ENCODE measurements at regions not wholly inside any gene's neighbourhood (a gene's known extent, or its start where the extent isn't known, plus 50 kb on each side); places are given as distances from the start of the nearest gene placed in this dataset.

DNA sequence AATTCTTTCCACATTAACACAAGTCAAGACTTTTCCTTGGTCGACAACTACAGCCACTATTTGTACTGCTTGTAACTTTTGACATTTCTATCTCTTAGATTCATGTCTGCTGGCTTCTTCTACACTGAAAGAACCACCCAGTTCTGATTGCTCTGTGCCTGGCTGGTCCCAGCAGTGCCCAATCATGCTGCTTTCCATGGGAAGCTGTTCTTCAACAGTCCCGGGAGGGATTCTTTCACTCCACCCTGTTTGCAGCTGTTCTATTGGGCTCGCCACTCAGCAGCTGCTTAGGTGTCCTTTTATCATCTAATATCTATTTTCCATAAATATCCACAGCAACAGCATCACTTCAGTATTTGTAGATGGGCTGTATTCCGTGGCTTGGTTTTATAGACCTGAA, 471.1 kb upstream of the SMIM21 start:
- intact Hi-C loops (cut with micrococcal nuclease): no loop called here
- Histone ChIP-seq H4K20me1 (ENCODE audit: insufficient read depth, low read length) (no peaks in the 10 kb centered on the region), H3K36me3 (replicated peaks in 1 of 2; ENCODE audit: control insufficient read depth in 1 of 2, insufficient read depth in 2 of 2, low read length in 2 of 2) (no peaks in the 10 kb centered on the region), H3K27ac (ENCODE audit: low read depth in 1 of 2, low read length in 2 of 2) (no peak overlapping the region), H3K4me3 (replicated peaks in 1 of 3; ENCODE audit: low read depth in 2 of 3, low read length in 3 of 3) (no peak overlapping the region), H2AFZ (ENCODE audit: insufficient read depth, low read depth, low read length, poor library complexity, severe bottlenecking) (no peak overlapping the region), H3K27me3 (ENCODE audit: control insufficient read depth in 2 of 2, insufficient read depth in 2 of 2, low read length in 2 of 2) (no peaks in the 10 kb centered on the region), H3K9ac (ENCODE audit: insufficient read depth, low read length, poor library complexity, severe bottlenecking) (no peak overlapping the region), H3K4me2 (replicated peaks; ENCODE audit: extremely low read depth, low read length, poor library complexity, severe bottlenecking) (no peak overlapping the region), H3K4me1 (ENCODE audit: control insufficient read depth in 1 of 2, insufficient read depth in 2 of 2, low read length in 2 of 2) (no peaks in the 10 kb centered on the region), H3K9me3 (replicated peaks in 1 of 2; ENCODE audit: control insufficient read depth in 1 of 2, insufficient read depth in 1 of 2, low read length in 2 of 2) (no peaks in the 10 kb centered on the region), H3K79me2 (ENCODE audit: insufficient read depth, low read length) (no peaks in the 10 kb centered on the region)
- TF ChIP-seq, protein P1, sequence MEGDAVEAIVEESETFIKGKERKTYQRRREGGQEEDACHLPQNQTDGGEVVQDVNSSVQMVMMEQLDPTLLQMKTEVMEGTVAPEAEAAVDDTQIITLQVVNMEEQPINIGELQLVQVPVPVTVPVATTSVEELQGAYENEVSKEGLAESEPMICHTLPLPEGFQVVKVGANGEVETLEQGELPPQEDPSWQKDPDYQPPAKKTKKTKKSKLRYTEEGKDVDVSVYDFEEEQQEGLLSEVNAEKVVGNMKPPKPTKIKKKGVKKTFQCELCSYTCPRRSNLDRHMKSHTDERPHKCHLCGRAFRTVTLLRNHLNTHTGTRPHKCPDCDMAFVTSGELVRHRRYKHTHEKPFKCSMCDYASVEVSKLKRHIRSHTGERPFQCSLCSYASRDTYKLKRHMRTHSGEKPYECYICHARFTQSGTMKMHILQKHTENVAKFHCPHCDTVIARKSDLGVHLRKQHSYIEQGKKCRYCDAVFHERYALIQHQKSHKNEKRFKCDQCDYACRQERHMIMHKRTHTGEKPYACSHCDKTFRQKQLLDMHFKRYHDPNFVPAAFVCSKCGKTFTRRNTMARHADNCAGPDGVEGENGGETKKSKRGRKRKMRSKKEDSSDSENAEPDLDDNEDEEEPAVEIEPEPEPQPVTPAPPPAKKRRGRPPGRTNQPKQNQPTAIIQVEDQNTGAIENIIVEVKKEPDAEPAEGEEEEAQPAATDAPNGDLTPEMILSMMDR (IDR thresholded peaks at IDR 0.05): no peak
- H3K4me3 Mint-ChIP-seq: no peak overlapping the region
- DNase-seq: no peak
- H3K36me3 Mint-ChIP-seq: no peaks in the 10 kb centered on the region
- 58% methylated on average over 2 of the region's 4 CpGs for WGBS (ENCODE audit: insufficient coverage)
- peaks cover 0 to 1% (median 0%) of the 10 kb centered on the region in 3 donors for H3K27me3 Mint-ChIP-seq (ENCODE audit: low read depth in 3 of 3)
- peaks cover 0 to 2% (median 0%) of the 10 kb centered on the region in 7 donors for H3K9me3 Mint-ChIP-seq
- H3K4me1 Mint-ChIP-seq: no peaks in the 10 kb centered on the region
- no peak overlapping the region for H3K27ac Mint-ChIP-seq

DNA sequence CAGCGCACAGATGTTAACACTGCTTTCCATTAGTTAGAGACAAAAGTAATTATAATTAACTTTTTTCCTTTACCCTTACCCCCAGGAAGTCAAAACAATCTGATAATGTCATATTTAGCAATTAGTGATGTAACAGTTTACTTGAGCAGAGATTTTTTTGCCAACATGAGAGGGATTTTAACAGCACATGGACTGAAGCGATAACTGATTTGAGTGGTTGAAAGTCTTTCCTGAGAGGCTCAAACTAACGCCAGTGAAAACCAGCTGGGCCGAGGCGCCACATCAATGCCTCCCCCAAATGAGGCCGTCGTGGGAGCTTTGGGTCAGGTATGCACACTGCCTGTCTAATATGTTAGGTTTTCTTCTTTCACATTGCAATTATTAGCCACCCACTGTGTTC, 469.9 kb upstream of the SMIM21 start:
- WGBS (ENCODE audit: insufficient coverage): 86% methylated on average over 1 of the region's 7 CpGs
- Histone ChIP-seq H2AFZ (ENCODE audit: insufficient read depth, low read depth, low read length, poor library complexity, severe bottlenecking) (no peak overlapping the region), H3K4me2 (replicated peaks; ENCODE audit: extremely low read depth, low read length, poor library complexity, severe bottlenecking) (no peak overlapping the region), H3K36me3 (replicated peaks in 1 of 2; ENCODE audit: control insufficient read depth in 1 of 2, insufficient read depth in 2 of 2, low read length in 2 of 2) (no peaks in the 10 kb centered on the region), H4K20me1 (ENCODE audit: insufficient read depth, low read length) (no peaks in the 10 kb centered on the region), H3K9me3 (replicated peaks in 1 of 2; ENCODE audit: control insufficient read depth in 1 of 2, insufficient read depth in 1 of 2, low read length in 2 of 2) (no peaks in the 10 kb centered on the region), H3K27ac (ENCODE audit: low read depth in 1 of 2, low read length in 2 of 2) (no peak overlapping the region), H3K27me3 (ENCODE audit: control insufficient read depth in 2 of 2, insufficient read depth in 2 of 2, low read length in 2 of 2) (no peaks in the 10 kb centered on the region), H3K4me3 (replicated peaks in 1 of 3; ENCODE audit: low read depth in 2 of 3, low read length in 3 of 3) (no peak overlapping the region), H3K4me1 (ENCODE audit: control insufficient read depth in 1 of 2, insufficient read depth in 2 of 2, low read length in 2 of 2) (no peaks in the 10 kb centered on the region), H3K9ac (ENCODE audit: insufficient read depth, low read length, poor library complexity, severe bottlenecking) (no peak overlapping the region), H3K79me2 (ENCODE audit: insufficient read depth, low read length) (no peaks in the 10 kb centered on the region)
- intact Hi-C loops (cut with micrococcal nuclease): no loop called here
- H3K27ac Mint-ChIP-seq: no peak overlapping the region
- H3K4me1 Mint-ChIP-seq: no peaks in the 10 kb centered on the region
- H3K9me3 Mint-ChIP-seq: peaks cover 0 to 2% (median 0%) of the 10 kb centered on the region in 7 donors
- H3K4me3 Mint-ChIP-seq: no peak overlapping the region
- H3K27me3 Mint-ChIP-seq (ENCODE audit: low read depth in 3 of 3): peaks cover 0 to 1% (median 0%) of the 10 kb centered on the region in 3 donors
- H3K36me3 Mint-ChIP-seq: no peaks in the 10 kb centered on the region
- TF ChIP-seq, protein P1 (IDR thresholded peaks at IDR 0.05): no peak
- no peak for DNase-seq
